Breast epithelium (tissue), 4 donors: ENCODE measurements at regions not wholly inside any gene's neighbourhood (a gene's known extent, or its start where the extent isn't known, plus 50 kb on each side); places are given as distances from the start of the nearest gene placed in this dataset.

Source experiments
- DNase-seq, 2 donors: peaks; one replicate each; pipeline ENCODE4 v3.0.0-alpha.2; 2019; ENCODE audit warnings: low spot score in 2 of 2
- H3K27ac ChIP-seq, 2 donors: fragments of 200-600 bp; sonication (generic) in 1 of 2; one replicate each; pipeline ENCODE4 v1.5.1; 2016 to 2019; ENCODE audit warnings: mild to moderate bottlenecking in 1 of 2
- H3K27me3 ChIP-seq, 2 donors: fragments of 200-600 bp; sonication (generic) in 1 of 2; one replicate each; pipeline versions ENCODE4 v1.5.1 to v1.6.0; 2017 to 2019; ENCODE audit warnings: control low read depth in 1 of 2, mild to moderate bottlenecking in 1 of 2
- H3K36me3 ChIP-seq: fragments of 200-600 bp; one replicate; pipeline ENCODE4 v1.5.1; 2019
- H3K4me1 ChIP-seq, 2 donors: fragments of 200-600 bp; sonication (generic); one replicate each; pipeline ENCODE4 v1.5.1; 2016 to 2019; ENCODE audit warnings: control low read depth in 1 of 2
- H3K4me3 ChIP-seq, 3 donors: fragments of 200-600 bp; sonication (generic); 1 replicate in 2 of 3; 2 replicates in 1 of 3; pipeline ENCODE4 v1.5.1; 2016 to 2019; ENCODE audit warnings: mild to moderate bottlenecking in 3 of 3, moderate library complexity in 2 of 3
- H3K9me3 ChIP-seq, 2 donors: fragments of 200-600 bp; sonication (generic) in 1 of 2; one replicate each; pipeline ENCODE4 v1.5.1; 2016 to 2019; ENCODE audit warnings: control low read depth in 1 of 2
- CTCF ChIP-seq, 3 donors: fragments of 450-650 bp; IDR thresholded peaks; one replicate each; pipeline ENCODE4 v1.5.1; 2016 to 2017; ENCODE audit warnings: antibody characterized with exemption in 3 of 3, mild to moderate bottlenecking in 3 of 3, moderate library complexity in 3 of 3
- POLR2A ChIP-seq: fragments of 450-650 bp; IDR thresholded peaks from one replicate; pipeline ENCODE4 v1.6.1; 2016; ENCODE audit warnings: antibody characterized with exemption, mild to moderate bottlenecking, moderate library complexity
- POLR2AphosphoS5 ChIP-seq, 3 donors: sonication (generic); formaldehyde crosslinking; IDR thresholded peaks; one replicate each; pipeline ENCODE4 v1.6.1; 2017; ENCODE audit warnings: antibody characterized with exemption in 3 of 3
- intact Hi-C: fragments of 100-400 bp; cut with DNase I; formaldehyde crosslinking; loops from one replicate; pipeline ENCODE4 v1.15.1; 2023; ENCODE audit warnings: low total_unique reads

GRCh38 chr22:34570408-34570807 is 495.6 kb upstream of the ISX start:
- TF ChIP-seq POLR2A: no peak
- no peak for TF ChIP-seq POLR2AphosphoS5 (IDR thresholded peaks at IDR 0.05)
- no peak for TF ChIP-seq CTCF (IDR thresholded peaks at IDR 0.05)
- Histone ChIP-seq H3K4me3 (no peak overlapping the region), H3K27ac (no peak overlapping the region), H3K36me3 (no peaks in the 10 kb centered on the region), H3K27me3 (no peaks in the 10 kb centered on the region), H3K9me3 (peaks cover 0 to 8% of the 10 kb centered on the region in 2 donors), H3K4me1 (no peaks in the 10 kb centered on the region)
- intact Hi-C loops: no loop called here
- no peak for DNase-seq

- no peak for TF ChIP-seq POLR2AphosphoS5 (IDR thresholded peaks at IDR 0.05)
- TF ChIP-seq POLR2A: no peak
- TF ChIP-seq CTCF (IDR thresholded peaks at IDR 0.05): no peak
- Histone ChIP-seq H3K27me3 (no peaks in the 10 kb centered on the region), H3K36me3 (no peaks in the 10 kb centered on the region), H3K9me3 (peaks cover 0 to 4% of the 10 kb centered on the region in 2 donors), H3K27ac (no peak overlapping the region), H3K4me3 (no peak overlapping the region), H3K4me1 (no peaks in the 10 kb centered on the region)
- intact Hi-C loops: no loop called here
- no peak for DNase-seq
Measured at GRCh38 chr22:34579519-34579918, 486.4 kb upstream of the ISX start.

GRCh38 chr22:34587357-34588356 is 478.3 kb upstream of the ISX start:
- H3K4me3 ChIP-seq: no peak overlapping the region
- TF ChIP-seq POLR2AphosphoS5 (IDR thresholded peaks at IDR 0.05) (no peak), CTCF (IDR thresholded peaks at IDR 0.05) (no peak), POLR2A (no peak)
- no peak for DNase-seq
- H3K27ac ChIP-seq: no peak overlapping the region
- intact Hi-C loops: no loop called here
- H3K27me3 ChIP-seq: no peaks in the 10 kb centered on the region
- H3K9me3 ChIP-seq: no peaks in the 10 kb centered on the region
- peaks cover 0 to 4% of the 10 kb centered on the region in 2 donors for H3K4me1 ChIP-seq
- no peaks in the 10 kb centered on the region for H3K36me3 ChIP-seq

- no peak for DNase-seq
- Histone ChIP-seq H3K9me3 (no peaks in the 10 kb centered on the region), H3K36me3 (no peaks in the 10 kb centered on the region), H3K4me3 (no peak overlapping the region), H3K4me1 (peaks cover 0 to 4% of the 10 kb centered on the region in 2 donors), H3K27ac (no peak overlapping the region), H3K27me3 (no peaks in the 10 kb centered on the region)
- intact Hi-C loops: no loop called here
- no peak for TF ChIP-seq CTCF (IDR thresholded peaks at IDR 0.05)
- TF ChIP-seq POLR2A: no peak
- TF ChIP-seq POLR2AphosphoS5 (IDR thresholded peaks at IDR 0.05): no peak
Measured at GRCh38 chr22:34588871-34589545, 476.9 kb upstream of the ISX start.
